Panc1 (cell line): ENCODE measurements at regions not wholly inside any gene's neighbourhood (a gene's known extent, or its start where the extent isn't known, plus 50 kb on each side); places are given as distances from the start of the nearest gene placed in this dataset.
A peak's percentile ranks its signal among the peaks of the same experiment; 100 is the strongest.

Experiments
- ATAC-seq: fragments of 200-7000 bp; cut with Tn5 transposase; 2 replicates; pipeline ENCODE4 v1.9.1; 2020; ENCODE audit warnings: mild to moderate bottlenecking, moderate library complexity
- BruUV-seq: library from RNA; stranded (reverse); fragments of 400-500 nt; replicated peaks from 2 replicates; lab custom pipeline; 2021; lab: Mats Ljungman, UMichigan
- CTCF ChIA-PET: fragments of 300-600 bp; sonication (Branson Sonifier 250); formaldehyde crosslinking; loops from one replicate; lab custom pipeline; 2022; ENCODE audit warnings: antibody characterized with exemption; lab: Charles Lee
- POLR2A ChIA-PET: fragments of 300-600 bp; sonication (Branson Sonifier 250); formaldehyde crosslinking; loops from one replicate; lab custom pipeline; 2022; ENCODE audit warnings: antibody characterized with exemption; lab: Charles Lee
- DNase-seq: peaks from one replicate; pipeline ENCODE4 v3.0.0-alpha.2; 2010; ENCODE audit warnings: low read depth, low spot score
- H3K27ac ChIP-seq: 2 replicates; pipeline ENCODE4 v1.5.1; 2011; ENCODE audit warnings: mild to moderate bottlenecking, low read length, inconsistent platforms
- H3K27me3 ChIP-seq: fragments of 200-500 bp; sonication (Bioruptor generic); 2 replicates; pipeline ENCODE4 v1.6.0; 2014; ENCODE audit warnings: low read length, inconsistent platforms; ENCODE audit not compliant: control insufficient read depth, insufficient read depth
- H3K36me3 ChIP-seq: fragments of 200-500 bp; sonication (Bioruptor generic); 2 replicates; pipeline ENCODE4 v1.5.1; 2014; ENCODE audit warnings: inconsistent platforms, mild to moderate bottlenecking, low read length, moderate library complexity; ENCODE audit not compliant: control insufficient read depth, insufficient read depth
- H3K4me1 ChIP-seq: 2 replicates; pipeline ENCODE4 v1.5.1; 2011; ENCODE audit warnings: inconsistent platforms, mild to moderate bottlenecking, low read length, moderate library complexity; ENCODE audit not compliant: control insufficient read depth, insufficient read depth
- H3K4me3 ChIP-seq, 2 experiments: 2 replicates each; pipeline ENCODE4 v1.5.1; 2011 to 2012; ENCODE audit warnings: low read depth in 2 of 2, low read length in 2 of 2, mild to moderate bottlenecking in 2 of 2, inconsistent platforms in 1 of 2, moderate library complexity in 1 of 2
- H3K9me3 ChIP-seq: fragments of 200-500 bp; sonication (Bioruptor generic); 2 replicates; pipeline ENCODE4 v1.5.1; 2014; ENCODE audit warnings: low read depth, mild to moderate bottlenecking, inconsistent platforms, low read length, moderate library complexity; ENCODE audit not compliant: control insufficient read depth, insufficient read depth
- CTCF ChIP-seq: fragments of 450-650 bp; IDR thresholded peaks from 2 replicates; pipeline ENCODE4 v1.5.1; 2017; ENCODE audit warnings: mild to moderate bottlenecking
- POLR2AphosphoS5 ChIP-seq: IDR thresholded peaks from 2 replicates; pipeline ENCODE4 v1.6.1; 2012; ENCODE audit warnings: mild to moderate bottlenecking, low read depth, low read length, moderate library complexity
- REST ChIP-seq, 2 experiments: IDR thresholded peaks; 2 replicates each; pipeline ENCODE4 v1.6.1; 2011 to 2012; ENCODE audit warnings: low read depth in 2 of 2, control low read depth in 1 of 2, low read length in 1 of 2, mild to moderate bottlenecking in 1 of 2, moderate library complexity in 1 of 2; ENCODE audit not compliant: insufficient read depth in 1 of 2
- SIN3A ChIP-seq: IDR thresholded peaks from 2 replicates; pipeline ENCODE4 v1.6.1; 2012; ENCODE audit warnings: low read depth, mild to moderate bottlenecking, low read length, moderate library complexity, borderline replicate concordance; ENCODE audit not compliant: insufficient read depth
- TCF7L2 ChIP-seq: IDR thresholded peaks from 2 replicates; pipeline ENCODE4 v1.6.1; 2011; ENCODE audit warnings: mild to moderate bottlenecking, low read depth, low read length, inconsistent platforms
- in situ Hi-C: cut with HindIII; loops from 2 replicates; pipeline ENCODE4 v1.10.0; 2016; ENCODE audit warnings: low sequenced_read_pairs, low pct_unique_long_range_greater_than_20kb
- intact Hi-C: fragments of 100-400 bp; cut with micrococcal nuclease; formaldehyde crosslinking; loops from one replicate; pipeline ENCODE4 v1.10.0; 2022; ENCODE audit not compliant: unreplicated experiment

GRCh38 chr3:145721815-145722214 is 439.2 kb downstream of the PLOD2 start:
- BruUV-seq, result no TSS peak
- TF ChIP-seq SIN3A (no peak), REST (IDR thresholded peaks at IDR 0.05; ENCODE audit: insufficient read depth in 1 of 2, low read depth in 2 of 2, low read length in 1 of 2) (no peak), POLR2AphosphoS5 (no peak), TCF7L2 (no peak), CTCF (no peak)
- Histone ChIP-seq H3K27ac (no peak overlapping the region), H3K4me3 (no peak overlapping the region), H3K27me3 (no peaks in the 10 kb centered on the region), H3K4me1 (no peaks in the 10 kb centered on the region), H3K9me3 (no peaks in the 10 kb centered on the region), H3K36me3 (no peaks in the 10 kb centered on the region)
- ATAC-seq (peak; percentile 45; the same call in 1 of the 2 replicates), DNase-seq (no peak)
- in situ Hi-C loops (no loop called here), intact Hi-C loops (no loop called here)
- POLR2A ChIA-PET, result no interaction called here
- CTCF ChIA-PET, result no interaction called here

- POLR2A ChIA-PET, result interaction anchor here (0.7 kb wide), 1 partner anchor 972 kb away, joined by 7 read pairs; no protein-coding TSS in a partner anchor
- intact Hi-C loops (no loop called here), in situ Hi-C loops (no loop called here)
- H3K27me3 ChIP-seq, result no peaks in the 10 kb centered on the region
- no peaks in the 10 kb centered on the region for H3K9me3 ChIP-seq
- no TSS peak for BruUV-seq
- TF ChIP-seq REST (IDR thresholded peaks at IDR 0.05; ENCODE audit: insufficient read depth in 1 of 2, low read depth in 2 of 2, low read length in 1 of 2) (no peak), SIN3A (no peak), CTCF (no peak), TCF7L2 (no peak), POLR2AphosphoS5 (no peak)
- CTCF ChIA-PET, result no interaction called here
- DNase-seq (no peak), ATAC-seq (no peak)
- H3K36me3 ChIP-seq, result no peaks in the 10 kb centered on the region
- no peak overlapping the region for H3K4me3 ChIP-seq
- no peaks in the 10 kb centered on the region for H3K4me1 ChIP-seq
- H3K27ac ChIP-seq, result no peak overlapping the region
Observed at GRCh38 chr3:145727476-145727875, 433.5 kb downstream of the PLOD2 start.
